ENCODE measurements at regions not wholly inside any gene's neighbourhood (a gene's known extent, or its start where the extent isn't known, plus 50 kb on each side); places are given as distances from the start of the nearest gene placed in this dataset.
"Not testable (repeated sequence)": the region's sequence is repeated elsewhere in the genome, so short reads cannot be mapped to it uniquely, and the experiment has no call there.

DNA sequence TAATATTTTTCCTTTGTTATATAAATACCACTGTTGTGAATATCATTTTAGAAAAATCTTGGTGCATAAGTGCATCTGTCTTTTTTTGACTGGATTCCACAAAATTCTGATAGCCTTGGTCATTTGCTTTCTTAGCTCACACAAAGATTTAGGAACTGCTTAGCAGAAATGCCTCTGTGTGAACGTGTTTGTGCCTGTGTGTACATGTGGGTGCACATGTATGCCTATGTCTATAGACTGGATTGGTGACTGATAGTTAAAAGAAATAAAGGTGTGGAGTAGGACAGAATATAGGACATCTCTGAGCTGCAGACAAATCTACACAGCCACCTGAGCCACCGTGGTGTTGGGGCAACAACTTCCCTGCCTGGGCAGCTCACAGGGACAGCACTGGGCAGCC is 93.8 kb downstream of the TSN start:
- H3K27me3 Mint-ChIP-seq = peaks cover 23% of the 10 kb centered on the region
- ATAC-seq (no peak), DNase-seq (no peak)
- no peak overlapping the region for H3K4me3 Mint-ChIP-seq
- H3K9me3 Mint-ChIP-seq = peaks cover 0 to 7% of the 10 kb centered on the region in 2 donors
- H3K27ac Mint-ChIP-seq = no peak overlapping the region
- no peaks in the 10 kb centered on the region for H3K4me1 Mint-ChIP-seq

DNA sequence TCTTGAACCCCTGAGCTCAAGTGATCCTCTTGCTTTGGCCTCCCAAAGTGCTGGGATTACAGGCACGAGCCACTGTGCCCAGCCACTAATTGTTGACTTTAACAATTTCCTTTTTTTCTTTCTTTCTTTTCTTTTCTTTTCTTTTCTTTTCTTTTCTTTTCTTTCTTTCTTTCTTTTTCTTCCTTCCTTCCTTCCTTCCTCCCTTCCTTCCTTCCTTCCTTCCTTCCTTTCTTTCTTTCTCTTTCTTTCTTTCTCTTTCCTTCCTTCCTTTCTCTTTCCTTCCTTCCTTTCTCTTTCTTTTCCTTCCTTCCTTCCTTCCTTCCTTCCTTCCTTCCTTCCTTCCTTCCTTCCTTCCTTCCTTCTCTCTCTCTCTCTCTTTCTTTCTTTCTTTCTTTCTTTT is 97.7 kb downstream of the TSN start:
- not testable (repeated sequence) for H3K4me3 Mint-ChIP-seq, ATAC-seq, DNase-seq, H3K9me3 Mint-ChIP-seq, H3K27ac Mint-ChIP-seq, H3K4me1 Mint-ChIP-seq
- H3K27me3 Mint-ChIP-seq = peaks cover 45% of the 10 kb centered on the region

DNA sequence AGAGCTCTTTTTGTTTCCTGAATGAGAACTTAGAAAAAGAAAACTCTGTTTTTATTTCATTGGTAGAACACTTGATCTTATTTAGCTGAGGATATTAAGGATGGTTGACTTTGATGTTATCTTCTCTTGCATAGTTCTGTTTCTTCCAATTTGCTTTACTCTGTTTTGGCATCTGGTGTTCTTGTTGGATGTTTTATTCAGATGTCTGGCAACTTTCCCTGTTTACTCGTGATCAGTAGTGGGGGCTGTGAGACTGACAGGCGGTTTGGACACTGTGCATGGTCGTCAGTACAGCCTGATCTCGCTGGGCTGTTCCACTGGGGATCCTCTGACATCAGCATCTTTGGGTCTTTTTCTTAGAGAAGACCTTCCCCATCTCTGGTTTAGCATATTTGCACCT is 100.1 kb downstream of the TSN start:
- Mint-ChIP-seq H3K27ac (no peak overlapping the region), H3K9me3 (peaks cover 0 to 7% of the 10 kb centered on the region in 2 donors), H3K4me1 (no peaks in the 10 kb centered on the region), H3K27me3 (peaks cover 40% of the 10 kb centered on the region), H3K4me3 (no peak overlapping the region)
- no peak for ATAC-seq
- DNase-seq = no peak

DNA sequence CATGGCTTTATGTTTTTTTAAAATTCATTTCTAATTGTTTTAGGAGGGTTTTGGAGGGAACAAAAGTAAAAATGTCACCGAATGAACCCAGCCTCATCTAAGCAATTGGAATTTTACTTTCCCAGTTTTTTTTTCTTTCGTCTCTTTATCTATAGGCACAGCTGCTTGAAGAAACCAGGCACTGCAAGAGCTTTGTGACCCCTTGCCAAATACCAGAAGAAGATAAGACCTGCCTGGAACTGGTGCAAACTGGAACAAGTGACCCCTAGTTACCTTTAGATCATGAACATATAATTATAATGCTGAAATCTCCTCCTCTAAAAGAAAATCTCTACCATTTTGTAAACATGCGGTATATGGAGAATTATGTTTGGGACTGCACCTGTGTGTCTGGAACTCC is 100.9 kb downstream of the TSN start:
- Mint-ChIP-seq H3K27ac (no peak overlapping the region), H3K4me3 (no peak overlapping the region), H3K9me3 (peaks cover 0 to 7% of the 10 kb centered on the region in 2 donors), H3K27me3 (peaks cover 46% of the 10 kb centered on the region), H3K4me1 (no peaks in the 10 kb centered on the region)
- DNase-seq = no peak
- ATAC-seq = no peak

DNA sequence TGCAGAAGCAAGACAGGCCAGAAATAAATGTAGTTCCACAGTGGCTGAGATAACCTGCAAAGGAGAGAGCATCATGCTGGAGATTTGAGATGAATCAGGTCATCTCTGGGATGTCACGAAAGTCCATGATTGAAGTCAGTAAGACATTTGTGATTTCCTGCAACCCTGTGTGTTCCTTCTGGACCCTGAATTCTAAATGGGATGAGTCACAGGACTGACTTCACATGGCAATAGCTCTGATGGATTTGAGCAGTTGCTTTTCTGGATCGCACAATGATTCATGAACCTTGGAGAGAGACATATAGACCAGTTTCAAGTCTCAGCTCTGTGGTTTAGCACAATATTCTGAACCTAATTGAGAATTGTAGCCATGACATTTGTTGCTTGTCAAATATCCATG is 102.9 kb downstream of the TSN start:
- Mint-ChIP-seq H3K27me3 (peaks cover 58% of the 10 kb centered on the region), H3K4me1 (no peaks in the 10 kb centered on the region)

DNA sequence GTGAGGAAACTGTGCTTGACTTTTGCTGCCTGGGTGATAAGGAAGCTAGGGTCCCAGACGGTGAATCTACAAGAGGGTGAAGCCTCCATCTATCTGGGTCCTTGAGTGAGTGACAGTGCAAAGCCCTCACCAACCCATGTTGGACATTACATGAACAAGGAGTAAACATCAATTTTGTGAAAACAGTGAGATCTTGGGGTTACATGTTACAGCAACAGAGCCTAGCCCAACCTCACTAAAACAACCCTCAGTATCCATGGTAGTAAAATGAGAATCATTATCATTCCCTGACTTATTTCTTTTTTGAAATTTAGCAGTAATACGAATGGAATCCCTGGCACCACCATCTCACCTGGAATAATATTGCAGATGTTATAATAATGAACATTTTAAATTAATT is 103.4 kb downstream of the TSN start:
- no peak for DNase-seq
- H3K9me3 Mint-ChIP-seq = peaks cover 3 to 12% of the 10 kb centered on the region in 2 donors
- no peak overlapping the region for H3K27ac Mint-ChIP-seq
- no peak overlapping the region for H3K4me3 Mint-ChIP-seq
- peaks cover 58% of the 10 kb centered on the region for H3K27me3 Mint-ChIP-seq
- no peak for ATAC-seq
- no peaks in the 10 kb centered on the region for H3K4me1 Mint-ChIP-seq

More for the DNA sequence above, 102.9 kb downstream of the TSN start:
- DNase-seq (no peak), ATAC-seq (no peak)
- Mint-ChIP-seq H3K9me3 (peaks cover 0 to 11% of the 10 kb centered on the region in 2 donors), H3K4me3 (no peak overlapping the region), H3K27ac (no peak overlapping the region)

DNA sequence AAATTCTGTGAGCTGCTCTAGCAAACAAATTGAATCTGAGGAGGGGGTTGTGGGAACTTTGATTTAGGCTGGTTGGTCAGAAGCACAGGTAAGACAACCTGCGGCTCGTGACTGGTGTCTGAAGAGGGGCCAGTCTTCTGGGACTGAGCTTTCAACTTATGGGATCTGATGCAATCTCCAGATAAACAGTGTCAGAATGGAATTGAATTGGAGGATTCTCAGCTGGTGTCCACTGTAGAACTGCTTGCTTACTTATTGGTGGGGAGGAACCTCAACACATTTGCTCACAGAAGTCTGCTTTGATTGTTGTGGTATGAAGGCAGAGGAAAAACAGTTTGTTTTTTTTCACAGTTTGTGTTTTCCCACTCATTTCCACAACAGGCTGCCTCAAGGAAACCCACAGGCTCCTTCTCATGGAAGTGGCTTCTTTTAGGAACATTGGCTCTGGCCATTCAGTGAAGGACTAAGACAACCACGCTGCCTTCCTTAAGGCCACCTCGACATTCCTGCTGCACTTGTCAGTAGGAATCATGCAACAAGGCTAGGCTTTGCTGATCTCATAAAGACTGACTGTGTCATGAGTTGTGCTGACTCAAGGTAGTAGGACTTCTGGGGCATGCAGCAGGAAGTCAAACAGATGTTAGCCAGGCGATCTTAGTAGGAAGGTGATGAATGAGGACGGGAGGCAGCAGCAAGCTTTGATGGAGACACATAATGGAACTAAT is 104.7 kb downstream of the TSN start:
- Mint-ChIP-seq H3K27ac (no peak overlapping the region), H3K4me3 (no peak overlapping the region), H3K9me3 (peaks cover 5 to 15% of the 10 kb centered on the region in 2 donors), H3K27me3 (peaks cover 53% of the 10 kb centered on the region), H3K4me1 (no peaks in the 10 kb centered on the region)
- ATAC-seq (no peak), DNase-seq (no peak)

DNA sequence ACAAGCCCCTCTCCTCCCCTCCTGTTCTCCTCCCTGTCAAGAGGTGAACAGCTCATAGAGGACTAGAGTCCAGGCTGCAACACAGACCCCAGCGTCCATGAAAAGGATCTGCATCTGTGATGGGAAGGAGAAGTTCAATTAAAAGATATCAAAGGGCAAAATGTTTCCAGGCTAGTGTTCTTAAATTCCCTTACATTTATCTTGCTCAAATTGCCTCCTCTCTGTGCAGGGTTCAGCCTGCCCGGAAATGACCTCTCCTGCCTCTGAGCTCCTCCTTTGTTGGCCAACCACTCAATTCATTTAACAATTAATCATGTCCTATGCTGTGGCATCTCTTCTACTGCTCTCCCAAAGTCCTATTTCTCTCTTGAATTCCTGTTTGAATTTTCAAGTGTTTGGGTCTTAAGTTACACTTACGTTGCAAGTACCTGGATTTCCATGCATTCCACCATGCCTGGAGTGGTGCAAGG is 105.3 kb downstream of the TSN start:
- DNase-seq (no peak), ATAC-seq (no peak)
- no peaks in the 10 kb centered on the region for H3K4me1 Mint-ChIP-seq
- H3K4me3 Mint-ChIP-seq = no peak overlapping the region
- H3K27me3 Mint-ChIP-seq = peaks cover 47% of the 10 kb centered on the region
- no peak overlapping the region for H3K27ac Mint-ChIP-seq
- H3K9me3 Mint-ChIP-seq = peaks cover 5 to 15% of the 10 kb centered on the region in 2 donors

DNA sequence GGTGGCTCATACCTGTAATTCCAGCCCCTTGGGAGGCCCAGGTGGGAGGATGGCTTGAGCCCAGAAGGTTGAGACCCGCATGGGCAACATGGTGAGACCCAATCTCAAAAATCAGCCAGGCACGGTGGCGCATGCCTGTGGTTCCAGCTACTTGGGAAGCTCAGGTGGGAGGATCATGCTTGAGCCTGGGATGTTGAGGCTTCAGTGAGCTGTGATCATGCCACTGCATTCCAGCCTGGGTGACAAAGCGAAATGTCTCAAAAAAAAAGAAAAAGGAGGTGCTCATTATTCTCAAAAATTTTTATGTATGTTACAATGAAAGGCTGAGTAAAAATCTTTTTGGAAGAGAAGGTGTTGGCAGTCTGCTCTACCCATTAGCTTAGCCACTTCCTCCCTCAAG is 106.8 kb downstream of the TSN start:
- DNase-seq (no peak), ATAC-seq (no peak)
- Mint-ChIP-seq H3K27ac (no peak overlapping the region), H3K4me3 (no peak overlapping the region), H3K4me1 (no peaks in the 10 kb centered on the region), H3K9me3 (peaks cover 5 to 15% of the 10 kb centered on the region in 2 donors), H3K27me3 (peaks cover 37% of the 10 kb centered on the region)

DNA sequence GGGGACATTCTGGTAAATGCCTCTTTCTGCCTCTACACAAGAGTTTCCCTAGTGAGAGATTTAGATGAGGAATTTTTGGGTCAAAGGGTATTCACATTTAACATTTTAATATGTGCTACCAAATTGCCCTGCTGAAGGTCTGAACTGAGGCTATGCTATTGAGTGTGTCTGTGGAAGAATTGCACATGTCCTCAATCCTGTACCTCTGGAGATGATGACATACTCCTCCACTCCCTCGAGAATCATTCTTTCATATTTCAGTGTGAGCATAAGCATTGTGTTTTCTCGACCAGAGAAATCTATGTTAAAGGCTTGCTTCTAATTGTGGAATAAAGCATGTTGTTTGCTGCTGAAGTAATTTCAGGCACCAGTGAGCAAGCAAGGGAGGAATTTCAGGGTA is 110.5 kb downstream of the TSN start:
- H3K27me3 Mint-ChIP-seq = peaks cover 21% of the 10 kb centered on the region
- no peak for DNase-seq
- no peak for ATAC-seq
- H3K27ac Mint-ChIP-seq = no peak overlapping the region
- peaks cover 5 to 15% of the 10 kb centered on the region in 2 donors for H3K9me3 Mint-ChIP-seq
- H3K4me3 Mint-ChIP-seq = no peak overlapping the region
- H3K4me1 Mint-ChIP-seq = no peaks in the 10 kb centered on the region

DNA sequence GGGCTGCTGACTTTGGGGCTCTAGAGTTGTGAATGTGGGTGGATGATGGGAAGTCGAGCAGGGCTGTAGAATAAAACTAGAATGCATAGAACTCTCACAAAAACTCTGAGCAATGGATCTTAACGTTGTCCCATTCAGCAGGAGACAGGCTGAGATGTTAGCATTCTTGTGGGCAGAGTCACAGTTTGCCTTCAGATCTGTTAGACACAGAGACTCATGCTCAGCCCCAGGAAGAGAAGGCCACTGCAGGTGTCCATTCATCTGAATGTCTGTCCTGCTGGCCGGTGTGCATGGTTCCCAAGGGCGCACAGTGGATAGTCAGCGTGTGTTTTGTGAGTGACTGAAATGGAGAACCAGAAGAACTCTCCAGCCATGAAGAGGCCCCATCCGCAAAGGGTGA is 111.3 kb downstream of the TSN start:
- Mint-ChIP-seq H3K9me3 (peaks cover 5 to 15% of the 10 kb centered on the region in 2 donors), H3K27me3 (peaks cover 14% of the 10 kb centered on the region), H3K4me1 (no peaks in the 10 kb centered on the region), H3K27ac (no peak overlapping the region), H3K4me3 (no peak overlapping the region)
- DNase-seq (no peak), ATAC-seq (no peak)

DNA sequence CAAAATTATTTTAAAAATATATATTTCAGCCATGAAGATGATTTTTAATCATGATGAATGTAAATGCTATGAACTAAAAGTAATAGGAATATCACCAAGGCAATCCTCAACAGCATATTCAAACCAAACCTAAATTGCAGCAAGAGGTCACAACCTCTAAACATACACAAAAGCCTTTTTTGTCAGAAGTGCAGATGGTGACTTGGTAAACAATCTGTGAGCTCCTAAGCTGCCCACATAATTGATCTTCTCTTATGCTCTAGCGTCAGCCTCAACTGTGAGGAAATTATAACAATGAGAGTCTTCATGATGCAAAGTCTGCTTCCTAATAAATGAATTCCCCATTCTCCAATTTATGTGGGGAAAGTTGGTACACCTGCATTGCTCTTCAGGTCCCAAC is 113.2 kb downstream of the TSN start:
- Mint-ChIP-seq H3K4me3 (no peak overlapping the region), H3K27ac (no peak overlapping the region), H3K9me3 (peaks cover 3 to 5% of the 10 kb centered on the region in 2 donors), H3K4me1 (no peaks in the 10 kb centered on the region), H3K27me3 (peaks cover 5% of the 10 kb centered on the region)
- DNase-seq (no peak), ATAC-seq (no peak)

DNA sequence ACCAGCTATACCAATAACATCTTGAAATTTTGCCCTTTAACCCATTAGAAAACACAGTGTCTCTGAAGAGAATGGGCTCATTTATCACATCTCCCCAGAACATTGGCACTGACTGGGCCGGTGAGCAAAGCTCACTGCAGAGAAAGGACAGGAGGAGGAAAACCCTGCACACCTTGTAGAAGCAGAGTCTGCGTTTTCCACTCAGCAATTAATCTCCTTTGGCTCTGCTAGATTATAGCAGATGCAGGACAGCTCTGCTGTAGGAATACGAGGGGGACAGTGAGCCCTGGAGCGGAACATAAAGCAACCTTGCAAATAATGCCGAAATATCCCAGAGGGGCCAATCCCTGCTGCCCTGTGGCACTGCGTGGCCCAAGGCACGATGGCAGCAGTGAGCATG is 113.9 kb downstream of the TSN start:
- Mint-ChIP-seq H3K4me1 (no peaks in the 10 kb centered on the region), H3K27me3 (peaks cover 10% of the 10 kb centered on the region), H3K9me3 (no peaks in the 10 kb centered on the region), H3K4me3 (no peak overlapping the region), H3K27ac (no peak overlapping the region)
- DNase-seq (no peak), ATAC-seq (no peak)

DNA sequence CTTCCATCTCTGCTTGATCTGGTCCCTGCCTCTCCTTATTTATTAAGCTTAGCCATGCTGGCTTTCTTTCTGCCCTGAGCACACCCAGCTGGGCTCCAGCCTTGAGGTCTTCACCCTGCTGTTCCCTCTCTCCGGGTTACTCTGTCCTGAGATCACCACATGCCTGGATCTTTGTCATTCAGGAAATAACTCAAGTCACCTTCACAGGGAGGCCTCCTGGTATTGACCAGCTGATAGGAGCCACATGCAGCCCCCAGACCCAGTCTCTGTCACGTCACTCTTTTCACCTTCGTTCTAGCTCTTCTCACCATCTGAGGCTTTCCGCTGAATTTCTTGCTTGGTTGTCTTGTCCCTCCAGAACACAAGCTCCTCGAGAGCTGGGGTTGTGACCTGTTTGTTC is 114.4 kb downstream of the TSN start:
- Mint-ChIP-seq H3K9me3 (no peaks in the 10 kb centered on the region), H3K4me3 (no peak overlapping the region), H3K27ac (no peak overlapping the region), H3K27me3 (peaks cover 13% of the 10 kb centered on the region), H3K4me1 (no peaks in the 10 kb centered on the region)
- DNase-seq (no peak), ATAC-seq (no peak)

DNA sequence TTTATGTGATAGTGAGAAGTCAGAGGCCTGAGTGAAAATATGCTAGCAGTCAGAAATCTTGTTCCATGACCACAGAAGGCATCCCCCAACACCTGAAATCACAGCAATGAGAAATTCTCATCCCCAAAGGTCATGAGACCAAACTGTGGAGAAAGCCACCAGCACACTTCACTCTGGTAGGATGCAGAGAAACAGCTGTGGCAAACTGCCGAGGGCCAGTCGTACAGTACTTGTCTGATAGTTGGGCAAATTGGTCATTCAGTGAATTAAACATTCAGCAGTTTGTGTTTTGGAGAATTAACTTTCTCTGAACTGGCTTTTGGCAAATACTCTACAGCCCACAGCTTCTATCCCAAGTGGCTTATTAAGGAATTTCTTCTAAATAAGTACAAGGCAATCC is 117.2 kb downstream of the TSN start:
- ATAC-seq (no peak), DNase-seq (no peak)
- Mint-ChIP-seq H3K4me1 (no peaks in the 10 kb centered on the region), H3K4me3 (no peak overlapping the region), H3K27me3 (peaks cover 8% of the 10 kb centered on the region), H3K27ac (no peak overlapping the region), H3K9me3 (no peaks in the 10 kb centered on the region)

DNA sequence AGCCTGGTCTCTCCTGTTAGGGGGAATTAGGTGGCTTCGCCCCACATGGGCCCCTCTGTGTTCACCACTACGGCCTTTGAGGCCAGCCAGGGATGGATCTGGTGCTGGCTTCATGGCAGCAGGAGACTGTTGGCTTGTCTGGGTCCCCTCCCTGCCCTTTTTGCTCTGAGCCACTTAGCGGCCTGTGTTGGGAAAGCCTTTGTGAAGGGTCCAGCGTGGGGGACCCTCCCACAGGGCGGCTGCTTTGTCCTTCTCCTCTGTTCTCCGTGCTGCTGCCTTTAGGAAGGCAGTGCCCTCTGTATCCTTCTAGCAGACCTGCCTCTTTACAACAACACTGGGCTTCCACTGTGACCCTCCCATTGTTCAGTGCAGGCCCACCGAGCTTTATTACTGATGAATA is 118.4 kb downstream of the TSN start:
- DNase-seq (no peak), ATAC-seq (no peak)
- Mint-ChIP-seq H3K27ac (peak overlapping the region in 1 of 2 donors; percentile 75), H3K4me3 (no peak overlapping the region), H3K27me3 (peaks cover 13% of the 10 kb centered on the region), H3K4me1 (no peaks in the 10 kb centered on the region), H3K9me3 (no peaks in the 10 kb centered on the region)

Data from stimulated activated naive CD8-positive, alpha-beta T cell treated with anti-CD3 and anti-CD28 coated beads, Interleukin-15, amount 100 ng/mL, for 72 hours (primary cell).